Nephron (organoid): ENCODE measurements at regions not wholly inside any gene's neighbourhood (a gene's known extent, or its start where the extent isn't known, plus 50 kb on each side); places are given as distances from the start of the nearest gene placed in this dataset.

Experiments used
- H3K27ac Mint-ChIP-seq, 3 experiments: 2 replicates each; pipeline ENCODE4 v1.8.0; 2020; ENCODE audit warnings: mixed read lengths in 3 of 3, mild to moderate bottlenecking in 2 of 3, moderate library complexity in 1 of 3
- H3K27me3 Mint-ChIP-seq: 2 replicates; pipeline ENCODE4 v1.8.0; 2021; ENCODE audit warnings: low read depth, mild to moderate bottlenecking, moderate library complexity, mixed read lengths
- H3K36me3 Mint-ChIP-seq: 2 replicates; pipeline ENCODE4 v1.8.0; 2020; ENCODE audit warnings: low read depth, mixed read lengths
- H3K4me1 Mint-ChIP-seq: 2 replicates; pipeline ENCODE4 v1.8.0; 2020; ENCODE audit warnings: mixed read lengths
- H3K4me3 Mint-ChIP-seq, 3 experiments: 2 replicates each; pipeline ENCODE4 v1.8.0; 2020; ENCODE audit warnings: mild to moderate bottlenecking in 3 of 3, mixed read lengths in 3 of 3, moderate library complexity in 2 of 3
- H3K9me3 Mint-ChIP-seq: 2 replicates; pipeline ENCODE4 v1.8.0; 2020; ENCODE audit warnings: mixed read lengths
- CTCF ChIP-seq, 3 experiments: fragments of 200-600 bp; sonication (generic); IDR thresholded peaks; one replicate each; pipeline ENCODE4 v1.5.0; 2021; ENCODE audit warnings: antibody characterized with exemption in 3 of 3; ENCODE audit not compliant: unreplicated experiment in 3 of 3

DNA sequence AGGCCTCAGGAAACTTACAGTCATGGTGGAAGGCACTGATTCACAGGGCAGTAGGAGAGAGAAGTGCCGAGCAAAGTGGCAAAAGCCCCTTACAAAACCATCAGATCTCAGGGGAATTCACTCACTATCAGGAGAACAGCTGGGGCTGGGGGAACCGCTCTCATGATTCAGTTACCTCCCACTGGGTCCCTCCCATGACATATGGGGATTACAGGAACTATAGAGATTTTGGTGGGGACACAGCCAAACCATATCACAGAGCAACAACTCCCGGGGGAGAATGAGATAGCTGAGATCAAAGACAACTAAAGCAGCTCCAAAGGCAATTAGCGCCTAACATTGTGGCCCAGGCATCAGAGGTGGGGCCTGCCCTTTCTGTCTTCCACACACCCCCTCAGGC is 85.4 kb upstream of the VOPP1 start:
- no peaks in the 10 kb centered on the region for H3K4me1 Mint-ChIP-seq
- no peak overlapping the region for H3K4me3 Mint-ChIP-seq
- no peak for TF ChIP-seq CTCF (IDR thresholded peaks at IDR 0.05; ENCODE audit: unreplicated experiment in 3 of 3)
- H3K27ac Mint-ChIP-seq, result no peak overlapping the region
- H3K27me3 Mint-ChIP-seq, result peaks cover 6% of the 10 kb centered on the region
- no peaks in the 10 kb centered on the region for H3K36me3 Mint-ChIP-seq
- peaks cover 4% of the 10 kb centered on the region for H3K9me3 Mint-ChIP-seq

DNA sequence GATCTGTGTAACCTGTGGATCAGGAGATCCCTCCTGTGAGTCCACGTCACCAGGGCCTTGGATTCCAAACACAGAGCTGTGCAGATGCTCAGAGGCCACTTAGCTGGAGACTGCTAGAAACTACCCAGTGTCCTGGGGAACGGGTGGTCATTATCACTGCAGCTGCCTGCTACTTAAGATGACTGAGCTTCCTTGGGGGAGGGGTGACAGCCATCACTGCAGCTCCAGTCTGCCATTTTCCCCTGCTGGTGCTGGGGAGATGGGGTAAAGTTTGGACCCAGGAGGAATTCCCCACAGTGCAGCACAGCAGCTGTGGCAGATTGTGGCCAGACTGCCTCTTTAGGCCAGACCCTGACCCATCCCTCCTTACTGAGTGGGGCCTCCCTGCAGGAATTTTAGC is 78.8 kb upstream of the VOPP1 start:
- Mint-ChIP-seq H3K27me3 (no peaks in the 10 kb centered on the region), H3K27ac (no peak overlapping the region)

GRCh38 chr7:55649238-55649637 is 76.9 kb upstream of the VOPP1 start:
- Mint-ChIP-seq H3K27ac (no peak overlapping the region), H3K4me1 (no peaks in the 10 kb centered on the region), H3K27me3 (no peaks in the 10 kb centered on the region), H3K36me3 (no peaks in the 10 kb centered on the region), H3K9me3 (no peaks in the 10 kb centered on the region), H3K4me3 (no peak overlapping the region)
- no peak for TF ChIP-seq CTCF (IDR thresholded peaks at IDR 0.05; ENCODE audit: unreplicated experiment in 3 of 3)

More for the DNA sequence above, 78.8 kb upstream of the VOPP1 start:
- Mint-ChIP-seq H3K9me3 (no peaks in the 10 kb centered on the region), H3K4me1 (no peaks in the 10 kb centered on the region), H3K4me3 (no peak overlapping the region), H3K36me3 (no peaks in the 10 kb centered on the region)
- no peak for TF ChIP-seq CTCF (IDR thresholded peaks at IDR 0.05; ENCODE audit: unreplicated experiment in 3 of 3)

DNA sequence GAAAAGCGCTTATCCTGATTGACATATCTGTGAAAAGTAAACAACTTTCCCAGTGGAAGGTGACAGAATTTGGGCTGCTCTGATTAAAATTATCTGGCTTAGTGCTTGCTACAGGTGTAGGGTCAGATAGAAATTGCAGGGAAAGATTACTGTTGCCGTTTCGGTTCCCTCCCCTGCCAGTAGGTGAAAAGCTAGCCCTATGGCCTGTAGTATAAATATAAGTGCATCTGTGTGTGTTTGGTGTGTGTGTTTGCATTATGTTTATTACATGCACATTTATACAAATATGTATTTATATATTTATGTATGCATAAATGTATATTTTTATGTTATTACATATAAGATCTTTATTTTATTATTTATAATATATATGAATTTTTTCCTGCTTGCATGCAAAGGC is 72.3 kb upstream of the VOPP1 start:
- Mint-ChIP-seq H3K27me3 (no peaks in the 10 kb centered on the region), H3K4me1 (peaks cover 3% of the 10 kb centered on the region), H3K4me3 (no peak overlapping the region), H3K27ac (no peak overlapping the region), H3K36me3 (no peaks in the 10 kb centered on the region), H3K9me3 (peaks cover 6% of the 10 kb centered on the region)
- TF ChIP-seq CTCF (IDR thresholded peaks at IDR 0.05; ENCODE audit: unreplicated experiment in 3 of 3), result no peak

DNA sequence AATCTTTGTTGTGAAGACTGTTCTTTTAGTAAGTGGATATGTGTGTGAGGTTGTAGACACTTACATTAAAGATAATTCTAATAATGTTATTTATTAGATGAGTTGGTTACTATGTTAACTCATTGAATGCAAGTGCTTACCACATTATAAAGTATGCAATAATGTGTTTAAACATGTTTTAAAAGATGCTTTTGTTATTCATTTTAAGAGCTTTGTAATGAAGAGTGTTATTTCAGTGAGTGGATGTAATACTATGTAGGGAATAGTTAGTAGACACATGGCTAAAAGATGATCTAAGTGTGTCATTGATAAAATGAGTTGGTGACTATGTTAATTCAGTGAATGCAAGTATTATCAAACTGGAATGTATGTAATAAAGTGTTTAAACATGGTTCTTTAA is 70.0 kb upstream of the VOPP1 start:
- Mint-ChIP-seq H3K4me1 (peaks cover 3% of the 10 kb centered on the region), H3K9me3 (peaks cover 6% of the 10 kb centered on the region), H3K4me3 (no peak overlapping the region), H3K27ac (no peak overlapping the region), H3K36me3 (no peaks in the 10 kb centered on the region), H3K27me3 (no peaks in the 10 kb centered on the region)
- no peak for TF ChIP-seq CTCF (IDR thresholded peaks at IDR 0.05; ENCODE audit: unreplicated experiment in 3 of 3)

GRCh38 chr7:55641811-55642210 is 69.5 kb upstream of the VOPP1 start:
- H3K4me1 Mint-ChIP-seq, result peaks cover 3% of the 10 kb centered on the region
- no peak for TF ChIP-seq CTCF (IDR thresholded peaks at IDR 0.05; ENCODE audit: unreplicated experiment in 3 of 3)
- H3K36me3 Mint-ChIP-seq, result no peaks in the 10 kb centered on the region
- H3K4me3 Mint-ChIP-seq, result no peak overlapping the region
- H3K27ac Mint-ChIP-seq, result no peak overlapping the region
- peaks cover 6% of the 10 kb centered on the region for H3K9me3 Mint-ChIP-seq
- no peaks in the 10 kb centered on the region for H3K27me3 Mint-ChIP-seq
